NB4 (cell line): ENCODE measurements at regions not wholly inside any gene's neighbourhood (a gene's known extent, or its start where the extent isn't known, plus 50 kb on each side); places are given as distances from the start of the nearest gene placed in this dataset.

Experiments used
- POLR2A ChIP-seq: IDR thresholded peaks from 2 replicates; pipeline ENCODE4 v1.6.1; 2011; ENCODE audit warnings: mild to moderate bottlenecking; ENCODE audit not compliant: insufficient read length; ENCODE audit errors: extremely low read depth
- TF ChIP-seq, protein P1 (sequence below): IDR thresholded peaks from one replicate; pipeline ENCODE4 v1.5.1; 2012; ENCODE audit warnings: low read depth, low read length

DNA sequence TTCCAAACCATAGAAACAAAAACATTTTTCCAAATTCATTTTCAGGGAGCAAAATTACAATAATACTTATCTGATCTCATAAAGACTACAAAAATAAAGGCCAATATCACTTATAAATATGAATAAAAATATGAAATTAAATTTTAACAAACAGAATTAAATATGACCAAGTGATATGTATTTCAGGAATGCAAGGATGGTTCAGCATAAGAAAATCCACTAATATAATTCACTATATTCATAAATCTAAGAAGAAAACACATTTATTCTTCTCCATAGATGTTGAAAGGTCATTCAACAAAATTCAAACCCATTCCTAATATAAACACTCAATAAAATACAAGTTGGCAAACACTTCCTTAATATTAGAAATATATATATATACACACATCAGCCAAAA lies 115.2 kb upstream of the TMEM168 start:
- TF ChIP-seq, protein P1, sequence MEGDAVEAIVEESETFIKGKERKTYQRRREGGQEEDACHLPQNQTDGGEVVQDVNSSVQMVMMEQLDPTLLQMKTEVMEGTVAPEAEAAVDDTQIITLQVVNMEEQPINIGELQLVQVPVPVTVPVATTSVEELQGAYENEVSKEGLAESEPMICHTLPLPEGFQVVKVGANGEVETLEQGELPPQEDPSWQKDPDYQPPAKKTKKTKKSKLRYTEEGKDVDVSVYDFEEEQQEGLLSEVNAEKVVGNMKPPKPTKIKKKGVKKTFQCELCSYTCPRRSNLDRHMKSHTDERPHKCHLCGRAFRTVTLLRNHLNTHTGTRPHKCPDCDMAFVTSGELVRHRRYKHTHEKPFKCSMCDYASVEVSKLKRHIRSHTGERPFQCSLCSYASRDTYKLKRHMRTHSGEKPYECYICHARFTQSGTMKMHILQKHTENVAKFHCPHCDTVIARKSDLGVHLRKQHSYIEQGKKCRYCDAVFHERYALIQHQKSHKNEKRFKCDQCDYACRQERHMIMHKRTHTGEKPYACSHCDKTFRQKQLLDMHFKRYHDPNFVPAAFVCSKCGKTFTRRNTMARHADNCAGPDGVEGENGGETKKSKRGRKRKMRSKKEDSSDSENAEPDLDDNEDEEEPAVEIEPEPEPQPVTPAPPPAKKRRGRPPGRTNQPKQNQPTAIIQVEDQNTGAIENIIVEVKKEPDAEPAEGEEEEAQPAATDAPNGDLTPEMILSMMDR = no peak
- no peak for TF ChIP-seq POLR2A
